ENCODE measurements at regions not wholly inside any gene's neighbourhood (a gene's known extent, or its start where the extent isn't known, plus 50 kb on each side); places are given as distances from the start of the nearest gene placed in this dataset.

GRCh38 chr9:26470284-26470683 is 422.3 kb downstream of the CAAP1 start:
- H3K14ac ChIP-seq (ENCODE audit: insufficient read length), result no peak overlapping the region
- no peak overlapping the region for H3K56ac ChIP-seq (replicated peaks; ENCODE audit: insufficient read length, low read depth, low read length)
- H3K79me2 ChIP-seq (ENCODE audit: control insufficient read depth in 1 of 2, insufficient read depth in 2 of 2, low read length in 2 of 2), result no peaks in the 10 kb centered on the region
- H2AFZ ChIP-seq (ENCODE audit: low read length), result no peak overlapping the region
- H3K9me3 ChIP-seq (ENCODE audit: insufficient read depth in 2 of 2, low read depth in 1 of 2, low read length in 1 of 2), result no peaks in the 10 kb centered on the region
- H4K91ac ChIP-seq (replicated peaks; ENCODE audit: insufficient read length, low read length), result no peak overlapping the region
- H3K4me3 ChIP-seq (ENCODE audit: extremely low read depth in 1 of 4, insufficient read depth in 2 of 4, low read depth in 3 of 4, low read length in 4 of 4), result no peak overlapping the region
- no peak overlapping the region for H3K27ac ChIP-seq (ENCODE audit: low read depth, low read length)
- H2BK120ac ChIP-seq (replicated peaks; ENCODE audit: low read depth, low read length), result no peak overlapping the region
- H4K5ac ChIP-seq (ENCODE audit: insufficient read length, low read depth, low read length), result no peak overlapping the region
- FAIRE-seq (no peak), DNase-seq (ENCODE audit: low read depth in 1 of 2, low spot score in 2 of 2) (no peak)
- CTCF ChIA-PET (ENCODE audit: partially characterized antibody), result no interaction called here
- no peak overlapping the region for H3K9ac ChIP-seq (replicated peaks in 1 of 4; ENCODE audit: extremely low read depth in 1 of 4, low read depth in 3 of 4, low read length in 3 of 4)
- no peak overlapping the region for H3K18ac ChIP-seq (ENCODE audit: extremely low read depth, low read length)
- no peak overlapping the region for H3K4me2 ChIP-seq (ENCODE audit: insufficient read depth in 1 of 2, low read depth in 2 of 2, low read length in 2 of 2)
- no peaks in the 10 kb centered on the region for H3K4me1 ChIP-seq (replicated peaks in 1 of 4; ENCODE audit: control insufficient read depth in 3 of 4, insufficient read depth in 4 of 4, low read length in 3 of 4)
- H4K8ac ChIP-seq (ENCODE audit: extremely low read depth, insufficient read depth, low read length), result no peak overlapping the region
- H3K79me1 ChIP-seq (ENCODE audit: low read depth, low read length), result no peaks in the 10 kb centered on the region
- TF ChIP-seq MAFK (IDR thresholded peaks at IDR 0.05; ENCODE audit: low read depth, low read length) (peak; percentile 91), ZNF274 (IDR thresholded peaks at IDR 0.05; ENCODE audit: borderline replicate concordance, extremely low read depth, low read length) (no peak)
- H2AK5ac ChIP-seq (ENCODE audit: low read depth, low read length), result no peak overlapping the region
- H3K36me3 ChIP-seq (ENCODE audit: control insufficient read depth in 2 of 4, insufficient read depth in 4 of 4, low read length in 3 of 4), result no peaks in the 10 kb centered on the region
- H4K20me1 ChIP-seq (replicated peaks in 1 of 2; ENCODE audit: control insufficient read depth in 1 of 2, insufficient read depth in 2 of 2, low read length in 2 of 2), result no peaks in the 10 kb centered on the region
- POLR2A ChIA-PET (ENCODE audit: partially characterized antibody), result no interaction called here
- no peak overlapping the region for H2BK5ac ChIP-seq (ENCODE audit: low read depth, low read length)
- H3K23me2 ChIP-seq (ENCODE audit: low read depth, low read length), result no peaks in the 10 kb centered on the region
- H3K27me3 ChIP-seq (replicated peaks in 1 of 4; ENCODE audit: control insufficient read depth in 3 of 4, extremely low read depth in 1 of 4, insufficient read depth in 3 of 4, low read length in 3 of 4), result no peaks in the 10 kb centered on the region
- no peak overlapping the region for H3K4ac ChIP-seq (replicated peaks; ENCODE audit: insufficient read length, low read depth, low read length)
- WGBS, 2 experiments (ENCODE audit: extremely low coverage in 1 of 2, insufficient coverage in 1 of 2, insufficient read length in 1 of 2, insufficient replicate concordance in 2 of 2, low coverage in 1 of 2, low lambda C conversion rate in 2 of 2, missing lambda C conversion rate in 1 of 2), result 94% methylated on average over 2 of the region's 2 CpGs; no CpG with 5 or more reads in 1 of the 2 experiments
- no peak overlapping the region for H2BK20ac ChIP-seq (ENCODE audit: low read length)
- no peak overlapping the region for H2BK12ac ChIP-seq (ENCODE audit: low read depth, low read length)
- no peak overlapping the region for H2BK15ac ChIP-seq (ENCODE audit: low read length)
- no peak overlapping the region for H3K23ac ChIP-seq (ENCODE audit: insufficient read length)
